Psoas muscle (tissue), 7 donors: ENCODE measurements at regions not wholly inside any gene's neighbourhood (a gene's known extent, or its start where the extent isn't known, plus 50 kb on each side); places are given as distances from the start of the nearest gene placed in this dataset.

Experiments
- ATAC-seq, 4 donors: fragments of 200-7000 bp; cut with Tn5 transposase; one replicate each; pipeline ENCODE4 v1.9.1; 2020; ENCODE audit warnings: moderate library complexity in 3 of 4, mild to moderate bottlenecking in 2 of 4
- DNase-seq, 2 donors: peaks; one replicate each; pipeline ENCODE4 v3.0.0-alpha.2; 2020
- H3K27ac ChIP-seq: fragments of 200-600 bp; one replicate; pipeline ENCODE4 v1.8.0; 2022
- H3K27me3 ChIP-seq, 3 donors: fragments of 200-600 bp in 1 of 3; one replicate each; pipeline versions ENCODE4 v1.6.1 to v1.8.0; 2013 to 2022; ENCODE audit warnings: low read length in 2 of 3, mild to moderate bottlenecking in 2 of 3, moderate library complexity in 1 of 3; ENCODE audit not compliant: insufficient read depth in 3 of 3
- H3K36me3 ChIP-seq, 2 donors: fragments of 200-600 bp in 1 of 2; one replicate each; pipeline versions ENCODE4 v1.6.1 to v1.8.0; 2013 to 2022; ENCODE audit warnings: low read depth in 1 of 2, mild to moderate bottlenecking in 1 of 2, moderate library complexity in 1 of 2; ENCODE audit not compliant: insufficient read depth in 1 of 2
- H3K4me1 ChIP-seq: fragments of 200-600 bp; one replicate; pipeline ENCODE4 v1.8.0; 2022
- H3K4me3 ChIP-seq: fragments of 200-600 bp; one replicate; pipeline ENCODE4 v1.8.0; 2022; ENCODE audit warnings: mild to moderate bottlenecking
- H3K9me3 ChIP-seq: fragments of 200-600 bp; one replicate; pipeline ENCODE4 v1.8.0; 2022
- CTCF ChIP-seq: fragments of 200-600 bp; IDR thresholded peaks from one replicate; pipeline ENCODE4 v1.8.0; 2022; ENCODE audit warnings: antibody characterized with exemption
- WGBS, 3 donors: extraction: QIAGEN DNeasy Blood & Tissue Kit; methylation state at CpG; one replicate each; pipeline versions ENCODE4 v1.1.6 to v1.1.7; 2013; 5-methylcytosine and 5-hydroxymethylcytosine counted together
- intact Hi-C, 2 donors: fragments of 100-400 bp; cut with DNase I; formaldehyde crosslinking; loops; one replicate each; pipeline versions ENCODE4 v1.11.0 to v1.14.2; 2022
- donor health status: healthy with polysubstance abuse.
- donor health status: DM: no; HTN: no; CAD: no; lungs with moderate emphysema.
- donor health status: Bipolar disorder and iron deficiency.
- donor health status: healthy.
- donor health status: DM: yes; HTN: yes; CAD: no.
- donor health status: DM: no; HTN: no; CAD: no.
- donor health status: DM: yes; HTN: yes; CAD: no.

GRCh38 chr11:128195756-128196155 lies 391.6 kb downstream of the ETS1 start:
- H3K36me3 ChIP-seq = no peaks in the 10 kb centered on the region
- H3K4me1 ChIP-seq = peaks cover 4% of the 10 kb centered on the region
- H3K9me3 ChIP-seq = no peaks in the 10 kb centered on the region
- no peak overlapping the region for H3K27ac ChIP-seq
- intact Hi-C loops = no loop called here
- H3K27me3 ChIP-seq = no peaks in the 10 kb centered on the region
- DNase-seq (no peak), ATAC-seq (no peak)
- no peak overlapping the region for H3K4me3 ChIP-seq
- no peak for TF ChIP-seq CTCF
- whole genome bisulfite sequencing, 3 donors = 79 to 87% (median 82%) methylated on average over 1 of the region's 1 CpG

GRCh38 chr11:128195057-128195751 lies 392.2 kb downstream of the ETS1 start:
- H3K27me3 ChIP-seq = no peaks in the 10 kb centered on the region
- H3K36me3 ChIP-seq = no peaks in the 10 kb centered on the region
- intact Hi-C loops = no loop called here
- 46 to 50% (median 46%) methylated on average over 6 of the region's 6 CpGs for WGBS, 3 donors
- no peak overlapping the region for H3K4me3 ChIP-seq
- H3K27ac ChIP-seq = no peak overlapping the region
- ATAC-seq = no peak
- H3K4me1 ChIP-seq = peaks cover 4% of the 10 kb centered on the region
- no peak for DNase-seq
- TF ChIP-seq CTCF = no peak
- H3K9me3 ChIP-seq = no peaks in the 10 kb centered on the region

GRCh38 chr11:128194216-128194615 lies 393.1 kb downstream of the ETS1 start:
- TF ChIP-seq CTCF = no peak
- DNase-seq = no peak
- intact Hi-C loops = no loop called here
- H3K27me3 ChIP-seq = no peaks in the 10 kb centered on the region
- peaks cover 4% of the 10 kb centered on the region for H3K4me1 ChIP-seq
- H3K4me3 ChIP-seq = no peak overlapping the region
- H3K27ac ChIP-seq = no peak overlapping the region
- H3K36me3 ChIP-seq = no peaks in the 10 kb centered on the region
- H3K9me3 ChIP-seq = no peaks in the 10 kb centered on the region
- ATAC-seq = no peak

GRCh38 chr11:128193615-128194014 lies 393.7 kb downstream of the ETS1 start:
- Histone ChIP-seq H3K9me3 (no peaks in the 10 kb centered on the region), H3K36me3 (no peaks in the 10 kb centered on the region), H3K4me1 (peaks cover 4% of the 10 kb centered on the region), H3K27ac (no peak overlapping the region), H3K27me3 (no peaks in the 10 kb centered on the region), H3K4me3 (no peak overlapping the region)
- ATAC-seq (no peak), DNase-seq (no peak)
- intact Hi-C loops = no loop called here
- 82 to 90% (median 85%) methylated on average over 4 of the region's 4 CpGs for WGBS, 3 donors
- no peak for TF ChIP-seq CTCF

- no peaks in the 10 kb centered on the region for H3K9me3 ChIP-seq
- WGBS, 3 donors = 95 to 98% (median 96%) methylated on average over 5 of the region's 5 CpGs
- ATAC-seq (no peak), DNase-seq (no peak)
- no peak overlapping the region for H3K27ac ChIP-seq
- no peak overlapping the region for H3K4me3 ChIP-seq
- no peaks in the 10 kb centered on the region for H3K36me3 ChIP-seq
- no peaks in the 10 kb centered on the region for H3K27me3 ChIP-seq
- no peak for TF ChIP-seq CTCF
- intact Hi-C loops = no loop called here
- peaks cover 4% of the 10 kb centered on the region for H3K4me1 ChIP-seq
Observed at GRCh38 chr11:128190312-128190711, 397.0 kb downstream of the ETS1 start.
